Caco-2 (cell line): ENCODE measurements at regions not wholly inside any gene's neighbourhood (a gene's known extent, or its start where the extent isn't known, plus 50 kb on each side); places are given as distances from the start of the nearest gene placed in this dataset.
A peak's percentile ranks its signal among the peaks of the same experiment; 100 is the strongest.

ENCODE experiments used
- BruUV-seq: library from RNA; stranded (reverse); fragments of 400-500 nt; replicated peaks from 2 replicates; lab custom pipeline; 2021; lab: Mats Ljungman, UMichigan
- CTCF ChIA-PET: fragments of 300-600 bp; sonication (Branson Sonifier 250); formaldehyde crosslinking; loops from one replicate; lab custom pipeline; 2022; ENCODE audit warnings: antibody characterized with exemption; lab: Charles Lee
- POLR2A ChIA-PET: fragments of 300-600 bp; sonication (Branson Sonifier 250); formaldehyde crosslinking; loops from one replicate; lab custom pipeline; 2022; ENCODE audit warnings: antibody characterized with exemption; lab: Charles Lee
- DNase-seq, 2 experiments: peaks; one replicate each; pipeline versions ENCODE4 v3.0.0 to v3.0.0-alpha.2; 2020 to 2022
- H3K27me3 ChIP-seq: replicated peaks from 2 replicates; pipeline ENCODE4 v1.6.0; 2011; ENCODE audit warnings: low read length; ENCODE audit not compliant: control insufficient read depth, insufficient read depth
- H3K36me3 ChIP-seq: 2 replicates; pipeline ENCODE4 v1.5.1; 2011; ENCODE audit warnings: low read length; ENCODE audit not compliant: control insufficient read depth, insufficient read depth
- H3K4me1 ChIP-seq: fragments of 250-450 bp; sonication (Bioruptor Pico); 2 replicates; pipeline ENCODE4 v1.5.1; 2020; ENCODE audit warnings: mild to moderate bottlenecking
- H3K4me3 ChIP-seq: 2 replicates; pipeline ENCODE4 v1.5.1; 2011; ENCODE audit warnings: low read depth, mild to moderate bottlenecking, control low read depth, low read length
- H3K9me3 ChIP-seq: fragments of 250-450 bp; sonication (Bioruptor Pico); 2 replicates; pipeline ENCODE4 v1.5.1; 2020; ENCODE audit warnings: mild to moderate bottlenecking, moderate library complexity
- H3K27ac Mint-ChIP-seq: one replicate; pipeline ENCODE4 v1.8.0; 2022; ENCODE audit warnings: mixed read lengths; ENCODE audit not compliant: unreplicated experiment
- H3K27me3 Mint-ChIP-seq: one replicate; pipeline ENCODE4 v1.8.0; 2022; ENCODE audit warnings: mixed read lengths; ENCODE audit not compliant: insufficient read depth, unreplicated experiment
- H3K36me3 Mint-ChIP-seq: one replicate; pipeline ENCODE4 v1.8.0; 2022; ENCODE audit warnings: mild to moderate bottlenecking, mixed read lengths; ENCODE audit not compliant: insufficient read depth, unreplicated experiment
- H3K4me1 Mint-ChIP-seq: one replicate; pipeline ENCODE4 v1.8.0; 2022; ENCODE audit warnings: low read depth, mixed read lengths; ENCODE audit not compliant: unreplicated experiment
- H3K4me3 Mint-ChIP-seq: one replicate; pipeline ENCODE4 v1.8.0; 2022; ENCODE audit warnings: mild to moderate bottlenecking, moderate library complexity, mixed read lengths; ENCODE audit not compliant: unreplicated experiment
- H3K9me3 Mint-ChIP-seq: one replicate; pipeline ENCODE4 v1.8.0; 2022; ENCODE audit warnings: mixed read lengths; ENCODE audit not compliant: unreplicated experiment
- CTCF ChIP-seq, 2 experiments: fragments of 200-600 bp in 1 of 2; IDR thresholded peaks; 1 replicate in 1 of 2; 2 replicates in 1 of 2; pipeline versions ENCODE4 v1.5.1 to v1.8.0; 2011 to 2022; ENCODE audit warnings: antibody characterized with exemption in 1 of 2, control low read depth in 1 of 2, inconsistent platforms in 1 of 2, low read depth in 1 of 2, low read length in 1 of 2, mild to moderate bottlenecking in 1 of 2, moderate library complexity in 1 of 2; ENCODE audit not compliant: insufficient read depth in 1 of 2, severe bottlenecking in 1 of 2, unreplicated experiment in 1 of 2
- intact Hi-C: fragments of 100-400 bp; cut with micrococcal nuclease; formaldehyde crosslinking; loops from one replicate; pipeline ENCODE4 v1.10.0; 2022; ENCODE audit not compliant: unreplicated experiment

DNA sequence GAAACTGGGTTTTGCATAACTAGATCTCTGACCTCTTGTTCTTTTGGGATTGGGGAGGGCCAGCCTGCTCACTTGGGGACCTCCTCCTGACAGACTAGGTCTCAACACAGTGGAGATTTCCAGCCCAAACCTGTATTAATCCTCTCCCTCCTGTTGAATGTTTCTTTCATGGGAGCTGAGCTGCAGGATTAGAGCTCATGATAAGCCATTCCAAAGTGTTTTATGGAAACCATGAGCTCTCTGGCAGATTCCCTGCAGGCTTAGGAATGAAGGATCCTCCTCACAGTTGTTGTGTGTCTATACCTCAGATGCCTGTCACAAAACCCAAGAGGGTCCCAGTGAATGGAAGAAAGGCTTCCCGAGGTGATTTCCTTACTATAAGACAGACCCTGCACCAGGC is 248.4 kb upstream of the B3GAT1 start:
- DNase-seq = no peak
- ChIA-PET POLR2A (no interaction called here), CTCF (no interaction called here)
- Mint-ChIP-seq H3K27ac (no peak overlapping the region), H3K4me1 (no peaks in the 10 kb centered on the region), H3K36me3 (no peaks in the 10 kb centered on the region), H3K27me3 (peaks cover 5% of the 10 kb centered on the region), H3K9me3 (peaks cover 9% of the 10 kb centered on the region), H3K4me3 (no peak overlapping the region)
- Histone ChIP-seq H3K9me3 (peaks cover 19% of the 10 kb centered on the region), H3K4me3 (no peak overlapping the region), H3K27me3 (no peaks in the 10 kb centered on the region), H3K36me3 (no peaks in the 10 kb centered on the region), H3K4me1 (no peaks in the 10 kb centered on the region)
- BruUV-seq = no TSS peak
- intact Hi-C loops = no loop called here
- no peak for TF ChIP-seq CTCF (IDR thresholded peaks at IDR 0.05; ENCODE audit: insufficient read depth in 1 of 2, low read depth in 1 of 2, low read length in 1 of 2, severe bottlenecking in 1 of 2, unreplicated experiment in 1 of 2)

DNA sequence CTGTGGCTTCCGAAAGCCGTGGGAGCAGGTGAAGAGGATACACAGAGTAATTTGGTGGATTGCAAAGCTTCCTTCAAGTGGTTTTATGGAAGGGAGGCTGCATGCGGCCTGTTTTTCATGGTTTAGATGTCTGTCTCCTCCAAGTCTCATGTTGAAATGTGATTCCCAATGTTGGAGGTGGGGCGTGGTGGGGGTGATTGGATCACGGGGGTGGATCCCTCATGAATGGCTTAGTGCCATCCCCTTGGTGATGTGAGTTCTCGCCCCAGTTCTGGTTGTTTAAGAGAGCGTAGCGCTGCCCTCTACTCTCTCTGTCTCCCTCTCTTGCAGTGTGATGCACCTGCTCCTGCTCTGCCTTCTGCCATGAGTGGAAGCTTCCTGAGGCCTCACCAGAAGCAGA is 247.8 kb upstream of the B3GAT1 start:
- H3K9me3 ChIP-seq = peaks cover 19% of the 10 kb centered on the region
- H3K4me1 ChIP-seq = no peaks in the 10 kb centered on the region
- Mint-ChIP-seq H3K4me1 (no peaks in the 10 kb centered on the region), H3K4me3 (no peak overlapping the region), H3K27ac (no peak overlapping the region), H3K27me3 (peaks cover 5% of the 10 kb centered on the region), H3K36me3 (no peaks in the 10 kb centered on the region), H3K9me3 (peaks cover 9% of the 10 kb centered on the region)
- intact Hi-C loops = no loop called here
- H3K36me3 ChIP-seq = no peaks in the 10 kb centered on the region
- CTCF ChIA-PET = no interaction called here
- DNase-seq = peak in 1 of 2 experiments; percentile 32
- POLR2A ChIA-PET = no interaction called here
- H3K27me3 ChIP-seq = no peaks in the 10 kb centered on the region
- no peak for TF ChIP-seq CTCF (IDR thresholded peaks at IDR 0.05; ENCODE audit: insufficient read depth in 1 of 2, low read depth in 1 of 2, low read length in 1 of 2, severe bottlenecking in 1 of 2, unreplicated experiment in 1 of 2)
- BruUV-seq = no TSS peak
- H3K4me3 ChIP-seq = no peak overlapping the region

GRCh38 chr11:134658481-134659225 is 246.6 kb upstream of the B3GAT1 start:
- intact Hi-C loops = no loop called here
- TF ChIP-seq CTCF (IDR thresholded peaks at IDR 0.05; ENCODE audit: insufficient read depth in 1 of 2, low read depth in 1 of 2, low read length in 1 of 2, severe bottlenecking in 1 of 2, unreplicated experiment in 1 of 2) = no peak
- DNase-seq = peak in 1 of 2 experiments; percentile 21
- H3K27me3 Mint-ChIP-seq = peaks cover 5% of the 10 kb centered on the region
- ChIA-PET POLR2A (no interaction called here), CTCF (interaction anchor here (0.6 kb wide), 1 partner anchor 210 kb away, joined by 4 read pairs; no protein-coding TSS in a partner anchor)
- no peaks in the 10 kb centered on the region for H3K4me1 Mint-ChIP-seq
- no peaks in the 10 kb centered on the region for H3K36me3 Mint-ChIP-seq
- H3K27ac Mint-ChIP-seq = no peak overlapping the region
- peaks cover 9% of the 10 kb centered on the region for H3K9me3 Mint-ChIP-seq
- Histone ChIP-seq H3K27me3 (no peaks in the 10 kb centered on the region), H3K4me1 (no peaks in the 10 kb centered on the region), H3K9me3 (peaks cover 19% of the 10 kb centered on the region), H3K36me3 (no peaks in the 10 kb centered on the region), H3K4me3 (no peak overlapping the region)
- no TSS peak for BruUV-seq
- no peak overlapping the region for H3K4me3 Mint-ChIP-seq
